Panc1 (cell line): ENCODE measurements at regions not wholly inside any gene's neighbourhood (a gene's known extent, or its start where the extent isn't known, plus 50 kb on each side); places are given as distances from the start of the nearest gene placed in this dataset.

Source experiments
- ATAC-seq: fragments of 200-7000 bp; cut with Tn5 transposase; 2 replicates; pipeline ENCODE4 v1.9.1; 2020; ENCODE audit warnings: mild to moderate bottlenecking, moderate library complexity
- BruUV-seq: library from RNA; stranded (reverse); fragments of 400-500 nt; replicated peaks from 2 replicates; lab custom pipeline; 2021; lab: Mats Ljungman, UMichigan
- CTCF ChIA-PET: fragments of 300-600 bp; sonication (Branson Sonifier 250); formaldehyde crosslinking; loops from one replicate; lab custom pipeline; 2022; ENCODE audit warnings: antibody characterized with exemption; lab: Charles Lee
- POLR2A ChIA-PET: fragments of 300-600 bp; sonication (Branson Sonifier 250); formaldehyde crosslinking; loops from one replicate; lab custom pipeline; 2022; ENCODE audit warnings: antibody characterized with exemption; lab: Charles Lee
- DNase-seq: peaks from one replicate; pipeline ENCODE4 v3.0.0-alpha.2; 2010; ENCODE audit warnings: low read depth, low spot score
- H3K27ac ChIP-seq: 2 replicates; pipeline ENCODE4 v1.5.1; 2011; ENCODE audit warnings: mild to moderate bottlenecking, low read length, inconsistent platforms
- H3K27me3 ChIP-seq: fragments of 200-500 bp; sonication (Bioruptor generic); 2 replicates; pipeline ENCODE4 v1.6.0; 2014; ENCODE audit warnings: low read length, inconsistent platforms; ENCODE audit not compliant: control insufficient read depth, insufficient read depth
- H3K36me3 ChIP-seq: fragments of 200-500 bp; sonication (Bioruptor generic); 2 replicates; pipeline ENCODE4 v1.5.1; 2014; ENCODE audit warnings: inconsistent platforms, mild to moderate bottlenecking, low read length, moderate library complexity; ENCODE audit not compliant: control insufficient read depth, insufficient read depth
- H3K4me1 ChIP-seq: 2 replicates; pipeline ENCODE4 v1.5.1; 2011; ENCODE audit warnings: inconsistent platforms, mild to moderate bottlenecking, low read length, moderate library complexity; ENCODE audit not compliant: control insufficient read depth, insufficient read depth
- H3K4me3 ChIP-seq, 2 experiments: 2 replicates each; pipeline ENCODE4 v1.5.1; 2011 to 2012; ENCODE audit warnings: low read depth in 2 of 2, low read length in 2 of 2, mild to moderate bottlenecking in 2 of 2, inconsistent platforms in 1 of 2, moderate library complexity in 1 of 2
- H3K9me3 ChIP-seq: fragments of 200-500 bp; sonication (Bioruptor generic); 2 replicates; pipeline ENCODE4 v1.5.1; 2014; ENCODE audit warnings: low read depth, mild to moderate bottlenecking, inconsistent platforms, low read length, moderate library complexity; ENCODE audit not compliant: control insufficient read depth, insufficient read depth
- POLR2AphosphoS5 ChIP-seq: IDR thresholded peaks from 2 replicates; pipeline ENCODE4 v1.6.1; 2012; ENCODE audit warnings: mild to moderate bottlenecking, low read depth, low read length, moderate library complexity
- SIN3A ChIP-seq: IDR thresholded peaks from 2 replicates; pipeline ENCODE4 v1.6.1; 2012; ENCODE audit warnings: low read depth, mild to moderate bottlenecking, low read length, moderate library complexity, borderline replicate concordance; ENCODE audit not compliant: insufficient read depth
- TCF7L2 ChIP-seq: IDR thresholded peaks from 2 replicates; pipeline ENCODE4 v1.6.1; 2011; ENCODE audit warnings: mild to moderate bottlenecking, low read depth, low read length, inconsistent platforms
- in situ Hi-C: cut with HindIII; loops from 2 replicates; pipeline ENCODE4 v1.10.0; 2016; ENCODE audit warnings: low sequenced_read_pairs, low pct_unique_long_range_greater_than_20kb
- intact Hi-C: fragments of 100-400 bp; cut with micrococcal nuclease; formaldehyde crosslinking; loops from one replicate; pipeline ENCODE4 v1.10.0; 2022; ENCODE audit not compliant: unreplicated experiment
- TF ChIP-seq, protein P1 (sequence below): fragments of 450-650 bp; IDR thresholded peaks from 2 replicates; pipeline ENCODE4 v1.5.1; 2017; ENCODE audit warnings: mild to moderate bottlenecking
- TF ChIP-seq, protein P2 (sequence below), 2 experiments: IDR thresholded peaks; 2 replicates each; pipeline ENCODE4 v1.6.1; 2011 to 2012; ENCODE audit warnings: low read depth in 2 of 2, control low read depth in 1 of 2, low read length in 1 of 2, mild to moderate bottlenecking in 1 of 2, moderate library complexity in 1 of 2; ENCODE audit not compliant: insufficient read depth in 1 of 2

GRCh38 chr6:842141-842540, 149.2 kb upstream of the EXOC2 start:
- TF ChIP-seq, protein P1, sequence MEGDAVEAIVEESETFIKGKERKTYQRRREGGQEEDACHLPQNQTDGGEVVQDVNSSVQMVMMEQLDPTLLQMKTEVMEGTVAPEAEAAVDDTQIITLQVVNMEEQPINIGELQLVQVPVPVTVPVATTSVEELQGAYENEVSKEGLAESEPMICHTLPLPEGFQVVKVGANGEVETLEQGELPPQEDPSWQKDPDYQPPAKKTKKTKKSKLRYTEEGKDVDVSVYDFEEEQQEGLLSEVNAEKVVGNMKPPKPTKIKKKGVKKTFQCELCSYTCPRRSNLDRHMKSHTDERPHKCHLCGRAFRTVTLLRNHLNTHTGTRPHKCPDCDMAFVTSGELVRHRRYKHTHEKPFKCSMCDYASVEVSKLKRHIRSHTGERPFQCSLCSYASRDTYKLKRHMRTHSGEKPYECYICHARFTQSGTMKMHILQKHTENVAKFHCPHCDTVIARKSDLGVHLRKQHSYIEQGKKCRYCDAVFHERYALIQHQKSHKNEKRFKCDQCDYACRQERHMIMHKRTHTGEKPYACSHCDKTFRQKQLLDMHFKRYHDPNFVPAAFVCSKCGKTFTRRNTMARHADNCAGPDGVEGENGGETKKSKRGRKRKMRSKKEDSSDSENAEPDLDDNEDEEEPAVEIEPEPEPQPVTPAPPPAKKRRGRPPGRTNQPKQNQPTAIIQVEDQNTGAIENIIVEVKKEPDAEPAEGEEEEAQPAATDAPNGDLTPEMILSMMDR: no peak
- no peak for TF ChIP-seq POLR2AphosphoS5
- TF ChIP-seq SIN3A: no peak
- no peak for ATAC-seq
- no peaks in the 10 kb centered on the region; the same call in none of the 2 replicates for H3K27me3 ChIP-seq

GRCh38 chr6:841569-841968, 148.6 kb upstream of the EXOC2 start:
- ATAC-seq (no peak), DNase-seq (no peak)
- no TSS peak for BruUV-seq
- no peak for TF ChIP-seq TCF7L2
- no peak for TF ChIP-seq SIN3A
- no peak for TF ChIP-seq POLR2AphosphoS5
- TF ChIP-seq, protein P1: no peak
- TF ChIP-seq, protein P2, sequence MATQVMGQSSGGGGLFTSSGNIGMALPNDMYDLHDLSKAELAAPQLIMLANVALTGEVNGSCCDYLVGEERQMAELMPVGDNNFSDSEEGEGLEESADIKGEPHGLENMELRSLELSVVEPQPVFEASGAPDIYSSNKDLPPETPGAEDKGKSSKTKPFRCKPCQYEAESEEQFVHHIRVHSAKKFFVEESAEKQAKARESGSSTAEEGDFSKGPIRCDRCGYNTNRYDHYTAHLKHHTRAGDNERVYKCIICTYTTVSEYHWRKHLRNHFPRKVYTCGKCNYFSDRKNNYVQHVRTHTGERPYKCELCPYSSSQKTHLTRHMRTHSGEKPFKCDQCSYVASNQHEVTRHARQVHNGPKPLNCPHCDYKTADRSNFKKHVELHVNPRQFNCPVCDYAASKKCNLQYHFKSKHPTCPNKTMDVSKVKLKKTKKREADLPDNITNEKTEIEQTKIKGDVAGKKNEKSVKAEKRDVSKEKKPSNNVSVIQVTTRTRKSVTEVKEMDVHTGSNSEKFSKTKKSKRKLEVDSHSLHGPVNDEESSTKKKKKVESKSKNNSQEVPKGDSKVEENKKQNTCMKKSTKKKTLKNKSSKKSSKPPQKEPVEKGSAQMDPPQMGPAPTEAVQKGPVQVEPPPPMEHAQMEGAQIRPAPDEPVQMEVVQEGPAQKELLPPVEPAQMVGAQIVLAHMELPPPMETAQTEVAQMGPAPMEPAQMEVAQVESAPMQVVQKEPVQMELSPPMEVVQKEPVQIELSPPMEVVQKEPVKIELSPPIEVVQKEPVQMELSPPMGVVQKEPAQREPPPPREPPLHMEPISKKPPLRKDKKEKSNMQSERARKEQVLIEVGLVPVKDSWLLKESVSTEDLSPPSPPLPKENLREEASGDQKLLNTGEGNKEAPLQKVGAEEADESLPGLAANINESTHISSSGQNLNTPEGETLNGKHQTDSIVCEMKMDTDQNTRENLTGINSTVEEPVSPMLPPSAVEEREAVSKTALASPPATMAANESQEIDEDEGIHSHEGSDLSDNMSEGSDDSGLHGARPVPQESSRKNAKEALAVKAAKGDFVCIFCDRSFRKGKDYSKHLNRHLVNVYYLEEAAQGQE (IDR thresholded peaks at IDR 0.05; ENCODE audit: insufficient read depth in 1 of 2, low read depth in 2 of 2, low read length in 1 of 2): no peak
- in situ Hi-C loops: no loop called here
- POLR2A ChIA-PET: no interaction called here
- no peak overlapping the region for H3K4me3 ChIP-seq
- intact Hi-C loops: no loop called here
- H3K36me3 ChIP-seq: no peaks in the 10 kb centered on the region
- H3K27me3 ChIP-seq: no peaks in the 10 kb centered on the region; the same call in none of the 2 replicates
- no peak overlapping the region for H3K27ac ChIP-seq
- H3K4me1 ChIP-seq: no peaks in the 10 kb centered on the region
- CTCF ChIA-PET: no interaction called here
- H3K9me3 ChIP-seq: no peaks in the 10 kb centered on the region

More at GRCh38 chr6:842141-842540, 149.2 kb upstream of the EXOC2 start:
- in situ Hi-C loops (no loop called here), intact Hi-C loops (no loop called here)
- H3K36me3 ChIP-seq: no peaks in the 10 kb centered on the region
- no peak overlapping the region for H3K27ac ChIP-seq
- H3K4me1 ChIP-seq: no peaks in the 10 kb centered on the region
- DNase-seq: no peak
- no peak overlapping the region for H3K4me3 ChIP-seq
- H3K9me3 ChIP-seq: no peaks in the 10 kb centered on the region
- POLR2A ChIA-PET: no interaction called here
- BruUV-seq: no TSS peak
- CTCF ChIA-PET: no interaction called here
